GM18505 (cell line): ENCODE measurements at regions not wholly inside any gene's neighbourhood (a gene's known extent, or its start where the extent isn't known, plus 50 kb on each side); places are given as distances from the start of the nearest gene placed in this dataset.

Experiments used
- ATAC-seq: cut with Tn5 transposase; IDR thresholded peaks from one replicate; pipeline ENCODE4 v1.9.1; 2021; ENCODE audit not compliant: unreplicated experiment
- POLR2A ChIP-seq: IDR thresholded peaks from 4 replicates; pipeline ENCODE4 v1.6.1; 2011; ENCODE audit warnings: borderline replicate concordance; ENCODE audit not compliant: insufficient read depth, insufficient read length; ENCODE audit errors: extremely low read depth

GRCh38 chr18:73249030-73249429, 381.2 kb upstream of the NETO1 start:
- no peak for ATAC-seq
- TF ChIP-seq POLR2A: no peak

- no peak for ATAC-seq
- no peak for TF ChIP-seq POLR2A
Measured at GRCh38 chr18:73246763-73247162, 379.0 kb upstream of the NETO1 start.

GRCh38 chr18:73245345-73245744, 377.6 kb upstream of the NETO1 start:
- no peak for TF ChIP-seq POLR2A
- ATAC-seq: no peak

- no peak for TF ChIP-seq POLR2A
- no peak for ATAC-seq
Measured at GRCh38 chr18:73244401-73244800, 376.6 kb upstream of the NETO1 start.

GRCh38 chr18:73240899-73241298, 373.1 kb upstream of the NETO1 start:
- no peak for ATAC-seq
- TF ChIP-seq POLR2A: no peak

- no peak for TF ChIP-seq POLR2A
- no peak for ATAC-seq
Measured at GRCh38 chr18:73235921-73236320, 368.1 kb upstream of the NETO1 start.

GRCh38 chr18:73235491-73235890, 367.7 kb upstream of the NETO1 start:
- no peak for TF ChIP-seq POLR2A
- peak; percentile 87 for ATAC-seq

GRCh38 chr18:73232933-73233332, 365.1 kb upstream of the NETO1 start:
- peak; percentile 72 for ATAC-seq
- no peak for TF ChIP-seq POLR2A

- ATAC-seq: no peak
- no peak for TF ChIP-seq POLR2A
Measured at GRCh38 chr18:73220663-73221062, 352.9 kb upstream of the NETO1 start.

GRCh38 chr18:73218293-73218692, 350.5 kb upstream of the NETO1 start:
- TF ChIP-seq POLR2A: no peak
- no peak for ATAC-seq

GRCh38 chr18:73214970-73215369, 347.2 kb upstream of the NETO1 start:
- ATAC-seq: no peak
- no peak for TF ChIP-seq POLR2A

GRCh38 chr18:73212442-73212841, 344.7 kb upstream of the NETO1 start:
- TF ChIP-seq POLR2A: no peak
- no peak for ATAC-seq

GRCh38 chr18:73201940-73202339, 334.2 kb upstream of the NETO1 start:
- no peak for TF ChIP-seq POLR2A
- no peak for ATAC-seq

- ATAC-seq: no peak
- no peak for TF ChIP-seq POLR2A
Measured at GRCh38 chr18:73199151-73199550, 331.4 kb upstream of the NETO1 start.

- no peak for ATAC-seq
- TF ChIP-seq POLR2A: no peak
Measured at GRCh38 chr18:73189718-73190117, 321.9 kb upstream of the NETO1 start.

- ATAC-seq: no peak
- TF ChIP-seq POLR2A: no peak
Measured at GRCh38 chr18:73168236-73168635, 300.4 kb upstream of the NETO1 start.

- ATAC-seq: no peak
Measured at GRCh38 chr18:73164430-73164829, 296.6 kb upstream of the NETO1 start.

More at GRCh38 chr18:73164430-73164829, 296.6 kb upstream of the NETO1 start:
- no peak for TF ChIP-seq POLR2A
